ENCODE measurements at regions not wholly inside any gene's neighbourhood (a gene's known extent, or its start where the extent isn't known, plus 50 kb on each side); places are given as distances from the start of the nearest gene placed in this dataset.

DNA sequence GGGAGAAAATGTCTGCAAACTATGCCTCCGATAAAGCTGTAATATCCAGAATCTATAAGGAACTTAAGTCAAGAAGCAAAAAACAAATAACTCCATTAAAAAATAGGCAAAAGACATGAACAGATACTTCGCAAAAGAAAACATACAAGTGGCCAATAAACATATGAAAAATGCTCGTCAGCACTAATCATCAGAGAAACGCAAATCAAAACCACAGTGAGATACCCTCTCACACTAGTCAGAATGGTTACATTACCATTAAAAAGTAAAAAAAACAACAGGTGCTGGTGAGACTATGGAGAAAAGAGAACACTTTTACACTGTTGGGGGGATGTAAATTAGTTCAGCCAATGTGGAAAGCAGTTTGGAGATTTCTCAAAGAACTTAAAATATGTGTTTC is 498.5 kb upstream of the GRM7 start:
- H3K9ac ChIP-seq (ENCODE audit: insufficient read depth, low read depth, low read length): no peak overlapping the region
- no peaks in the 10 kb centered on the region for H3K79me2 ChIP-seq (ENCODE audit: insufficient read depth, low read length)
- no peaks in the 10 kb centered on the region for H4K20me1 ChIP-seq (ENCODE audit: insufficient read depth, low read length)
- no TSS peak for BruUV-seq (replicated peaks)
- ATAC-seq (no peak), DNase-seq (ENCODE audit: low spot score) (no peak), FAIRE-seq (no peak)
- H3K4me3 ChIP-seq (replicated peaks in 1 of 3; ENCODE audit: insufficient read depth in 1 of 3, low read depth in 2 of 3, low read length in 3 of 3): no peak overlapping the region
- intact Hi-C loops (cut with micrococcal nuclease; ENCODE audit: unreplicated experiment) (no loop called here), in situ Hi-C loops (cut with HindIII; ENCODE audit: extremely low pct_ligation_motif_present, low pct_unique_long_range_greater_than_20kb) (no loop called here)
- no peak overlapping the region for H3K4me2 ChIP-seq (ENCODE audit: low read depth, low read length)
- ChIA-PET CTCF (ENCODE audit: low intra/inter-chr PET ratio, low total read pairs) (no interaction called here), POLR2A (no interaction called here)
- H2AFZ ChIP-seq (ENCODE audit: low read length): no peak overlapping the region
- H3K9me3 ChIP-seq (ENCODE audit: low read length): peaks cover 89% of the 10 kb centered on the region
- TF ChIP-seq FOXM1 (CRISPR knock-in tag; IDR thresholded peaks at IDR 0.05): no peak
- peak in 1 of 2 experiments; percentile 39; a peak in 1 of 4 replicates for TF ChIP-seq MAFK (conservative IDR thresholded peaks at IDR 0.05 in 1 of 2, IDR thresholded peaks at IDR 0.05 in 1 of 2; ENCODE audit: low read length in 2 of 2)
- TF ChIP-seq, protein P1, sequence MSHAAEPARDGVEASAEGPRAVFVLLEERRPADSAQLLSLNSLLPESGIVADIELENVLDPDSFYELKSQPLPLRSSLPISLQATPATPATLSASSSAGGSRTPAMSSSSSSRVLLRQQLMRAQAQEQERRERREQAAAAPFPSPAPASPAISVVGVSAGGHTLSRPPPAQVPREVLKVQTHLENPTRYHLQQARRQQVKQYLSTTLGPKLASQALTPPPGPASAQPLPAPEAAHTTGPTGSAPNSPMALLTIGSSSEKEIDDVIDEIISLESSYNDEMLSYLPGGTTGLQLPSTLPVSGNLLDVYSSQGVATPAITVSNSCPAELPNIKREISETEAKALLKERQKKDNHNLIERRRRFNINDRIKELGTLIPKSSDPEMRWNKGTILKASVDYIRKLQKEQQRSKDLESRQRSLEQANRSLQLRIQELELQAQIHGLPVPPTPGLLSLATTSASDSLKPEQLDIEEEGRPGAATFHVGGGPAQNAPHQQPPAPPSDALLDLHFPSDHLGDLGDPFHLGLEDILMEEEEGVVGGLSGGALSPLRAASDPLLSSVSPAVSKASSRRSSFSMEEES (CRISPR knock-in tag; IDR thresholded peaks at IDR 0.05): no peak
- no peak for TF ChIP-seq SNAPC2 (CRISPR knock-in tag; IDR thresholded peaks at IDR 0.05)
- TF ChIP-seq, protein P2, sequence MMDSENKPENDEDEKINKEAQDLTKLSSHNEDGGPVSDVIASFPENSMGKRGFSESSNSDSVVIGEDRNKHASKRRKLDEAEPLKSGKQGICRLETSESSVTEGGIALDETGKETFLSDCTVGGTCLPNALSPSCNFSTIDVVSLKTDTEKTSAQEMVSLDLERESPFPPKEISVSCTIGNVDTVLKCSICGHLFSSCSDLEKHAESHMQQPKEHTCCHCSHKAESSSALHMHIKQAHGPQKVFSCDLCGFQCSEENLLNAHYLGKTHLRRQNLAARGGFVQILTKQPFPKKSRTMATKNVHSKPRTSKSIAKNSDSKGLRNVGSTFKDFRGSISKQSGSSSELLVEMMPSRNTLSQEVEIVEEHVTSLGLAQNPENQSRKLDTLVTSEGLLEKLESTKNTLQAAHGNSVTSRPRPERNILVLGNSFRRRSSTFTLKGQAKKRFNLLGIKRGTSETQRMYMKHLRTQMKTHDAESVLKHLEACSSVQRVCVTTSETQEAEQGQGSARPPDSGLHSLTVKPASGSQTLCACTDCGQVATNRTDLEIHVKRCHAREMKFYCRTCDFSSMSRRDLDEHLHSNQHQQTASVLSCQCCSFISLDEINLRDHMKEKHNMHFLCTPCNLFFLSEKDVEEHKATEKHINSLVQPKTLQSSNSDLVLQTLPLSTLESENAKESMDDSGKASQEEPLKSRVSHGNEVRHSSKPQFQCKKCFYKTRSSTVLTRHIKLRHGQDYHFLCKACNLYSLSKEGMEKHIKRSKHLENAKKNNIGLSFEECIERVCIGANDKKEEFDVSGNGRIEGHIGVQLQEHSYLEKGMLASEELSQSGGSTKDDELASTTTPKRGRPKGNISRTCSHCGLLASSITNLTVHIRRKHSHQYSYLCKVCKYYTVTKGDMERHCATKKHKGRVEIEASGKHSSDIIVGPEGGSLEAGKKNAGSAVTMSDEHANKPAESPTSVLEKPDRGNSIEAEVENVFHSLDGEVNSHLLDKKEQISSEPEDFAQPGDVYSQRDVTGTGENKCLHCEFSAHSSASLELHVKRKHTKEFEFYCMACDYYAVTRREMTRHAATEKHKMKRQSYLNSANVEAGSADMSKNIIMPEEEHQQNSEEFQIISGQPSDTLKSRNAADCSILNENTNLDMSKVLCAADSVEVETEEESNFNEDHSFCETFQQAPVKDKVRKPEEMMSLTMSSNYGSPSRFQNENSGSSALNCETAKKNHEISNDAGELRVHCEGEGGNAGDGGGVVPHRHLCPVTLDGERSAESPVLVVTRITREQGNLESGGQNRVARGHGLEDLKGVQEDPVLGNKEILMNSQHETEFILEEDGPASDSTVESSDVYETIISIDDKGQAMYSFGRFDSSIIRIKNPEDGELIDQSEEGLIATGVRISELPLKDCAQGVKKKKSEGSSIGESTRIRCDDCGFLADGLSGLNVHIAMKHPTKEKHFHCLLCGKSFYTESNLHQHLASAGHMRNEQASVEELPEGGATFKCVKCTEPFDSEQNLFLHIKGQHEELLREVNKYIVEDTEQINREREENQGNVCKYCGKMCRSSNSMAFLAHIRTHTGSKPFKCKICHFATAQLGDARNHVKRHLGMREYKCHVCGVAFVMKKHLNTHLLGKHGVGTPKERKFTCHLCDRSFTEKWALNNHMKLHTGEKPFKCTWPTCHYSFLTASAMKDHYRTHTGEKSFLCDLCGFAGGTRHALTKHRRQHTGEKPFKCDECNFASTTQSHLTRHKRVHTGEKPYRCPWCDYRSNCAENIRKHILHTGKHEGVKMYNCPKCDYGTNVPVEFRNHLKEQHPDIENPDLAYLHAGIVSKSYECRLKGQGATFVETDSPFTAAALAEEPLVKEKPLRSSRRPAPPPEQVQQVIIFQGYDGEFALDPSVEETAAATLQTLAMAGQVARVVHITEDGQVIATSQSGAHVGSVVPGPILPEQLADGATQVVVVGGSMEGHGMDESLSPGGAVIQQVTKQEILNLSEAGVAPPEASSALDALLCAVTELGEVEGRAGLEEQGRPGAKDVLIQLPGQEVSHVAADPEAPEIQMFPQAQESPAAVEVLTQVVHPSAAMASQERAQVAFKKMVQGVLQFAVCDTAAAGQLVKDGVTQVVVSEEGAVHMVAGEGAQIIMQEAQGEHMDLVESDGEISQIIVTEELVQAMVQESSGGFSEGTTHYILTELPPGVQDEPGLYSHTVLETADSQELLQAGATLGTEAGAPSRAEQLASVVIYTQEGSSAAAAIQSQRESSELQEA (CRISPR knock-in tag; IDR thresholded peaks at IDR 0.05; ENCODE audit: not compliant biosample characterization): no peak
- no peak for TF ChIP-seq NONO (IDR thresholded peaks at IDR 0.05)
- no peak for TF ChIP-seq NONO (CRISPR knock-in tag; conservative IDR thresholded peaks at IDR 0.05)
- WGBS (ENCODE audit: low lambda C conversion rate): 10% methylated on average over 4 of the region's 4 CpGs
- no peak overlapping the region for H3K27ac ChIP-seq (ENCODE audit: extremely low read length, insufficient read depth, low read length)
- no peaks in the 10 kb centered on the region for H3K4me1 ChIP-seq (ENCODE audit: insufficient read depth, low read length)
- no peaks in the 10 kb centered on the region for H3K27me3 ChIP-seq (ENCODE audit: control insufficient read depth in 1 of 2, insufficient read depth in 2 of 2, low read length in 2 of 2)
- no peaks in the 10 kb centered on the region for H3K36me3 ChIP-seq (replicated peaks in 1 of 2; ENCODE audit: control insufficient read depth in 1 of 2, insufficient read depth in 2 of 2, low read length in 2 of 2)
